H1 (cell line): ENCODE measurements at regions not wholly inside any gene's neighbourhood (a gene's known extent, or its start where the extent isn't known, plus 50 kb on each side); places are given as distances from the start of the nearest gene placed in this dataset.

Source experiments
- CTCF ChIA-PET: fragments of 300-600 bp; sonication (Branson Sonifier 250); formaldehyde crosslinking; loops from one replicate; lab custom pipeline; 2021; ENCODE audit not compliant: partially characterized antibody; lab: Charles Lee
- POLR2A ChIA-PET: fragments of 300-600 bp; sonication (Branson Sonifier 250); formaldehyde crosslinking; loops from one replicate; lab custom pipeline; 2021; ENCODE audit warnings: inconsistent platforms; ENCODE audit not compliant: partially characterized antibody; lab: Charles Lee
- DNase-seq, 2 experiments: peaks; one replicate each; pipeline versions ENCODE4 v3.0.0 to v3.0.0-alpha.2; 2010 to 2022; ENCODE audit warnings: low spot score in 2 of 2, low read depth in 1 of 2, mixed read lengths in 1 of 2
- FAIRE-seq: peaks from 2 replicates; lab custom pipeline; 2011; peaks lifted over from hg19 to GRCh38; lab: Jason Lieb, UNC
- H2AFZ ChIP-seq: 2 replicates; pipeline ENCODE4 v1.8.1; 2012; ENCODE audit warnings: low read length, inconsistent platforms
- H2AK5ac ChIP-seq: 2 replicates; pipeline ENCODE4 v1.6.1; 2013; ENCODE audit warnings: low read depth, low read length
- H2BK120ac ChIP-seq: replicated peaks from 2 replicates; pipeline ENCODE3; 2013; ENCODE audit warnings: low read depth, low read length, inconsistent platforms
- H2BK12ac ChIP-seq: 2 replicates; pipeline ENCODE4 v1.6.1; 2013; ENCODE audit warnings: low read depth, low read length
- H2BK15ac ChIP-seq: 2 replicates; pipeline ENCODE4 v1.6.1; 2013; ENCODE audit warnings: low read length
- H2BK20ac ChIP-seq: 2 replicates; pipeline ENCODE4 v1.6.1; 2013; ENCODE audit warnings: low read length
- H2BK5ac ChIP-seq: 2 replicates; pipeline ENCODE4 v1.6.1; 2013; ENCODE audit warnings: low read depth, low read length
- H3K14ac ChIP-seq: 2 replicates; pipeline ENCODE4 v1.6.1; 2013; ENCODE audit warnings: inconsistent platforms; ENCODE audit not compliant: insufficient read length
- H3K18ac ChIP-seq: 2 replicates; pipeline ENCODE4 v1.6.1; 2013; ENCODE audit warnings: low read length; ENCODE audit errors: extremely low read depth
- H3K23ac ChIP-seq: 2 replicates; pipeline ENCODE4 v1.6.1; 2013; ENCODE audit warnings: inconsistent platforms; ENCODE audit not compliant: insufficient read length
- H3K23me2 ChIP-seq: 2 replicates; pipeline ENCODE4 v1.6.1; 2013; ENCODE audit warnings: low read depth, low read length
- H3K27ac ChIP-seq: 2 replicates; pipeline ENCODE4 v1.6.1; 2011; ENCODE audit warnings: low read depth, low read length, inconsistent platforms
- H3K27me3 ChIP-seq, 4 experiments: replicated peaks in 1 of 4; 1 replicate in 1 of 4; 2 replicates in 3 of 4; pipeline versions ENCODE4 v1.6.1 to v1.8.1; 2011 to 2013; ENCODE audit warnings: low read length in 3 of 4, mild to moderate bottlenecking in 3 of 4, inconsistent platforms in 2 of 4, mixed read lengths in 2 of 4, moderate library complexity in 1 of 4; ENCODE audit not compliant: control insufficient read depth in 3 of 4, insufficient read depth in 3 of 4; ENCODE audit errors: extremely low read depth in 1 of 4
- H3K36me3 ChIP-seq, 4 experiments: 2 replicates each; pipeline versions ENCODE4 v1.6.1 to v1.8.1; 2011 to 2013; ENCODE audit warnings: mild to moderate bottlenecking in 4 of 4, low read length in 3 of 4, moderate library complexity in 2 of 4, control low read depth in 1 of 4, inconsistent platforms in 1 of 4; ENCODE audit not compliant: insufficient read depth in 4 of 4, control insufficient read depth in 2 of 4
- H3K4ac ChIP-seq: replicated peaks from 2 replicates; pipeline ENCODE3; 2013; ENCODE audit warnings: low read length, low read depth, mixed read lengths, inconsistent platforms; ENCODE audit not compliant: insufficient read length
- H3K4me1 ChIP-seq, 4 experiments: replicated peaks in 1 of 4; 1 replicate in 1 of 4; 2 replicates in 3 of 4; pipeline versions ENCODE4 v1.6.1 to v1.8.1; 2011 to 2013; ENCODE audit warnings: low read length in 3 of 4, inconsistent platforms in 2 of 4, mixed read lengths in 1 of 4; ENCODE audit not compliant: insufficient read depth in 4 of 4, control insufficient read depth in 3 of 4
- H3K4me2 ChIP-seq, 2 experiments: 2 replicates each; pipeline versions ENCODE4 v1.6.1 to v1.8.1; 2011 to 2013; ENCODE audit warnings: low read depth in 2 of 2, low read length in 2 of 2, control low read depth in 1 of 2, inconsistent platforms in 1 of 2, mild to moderate bottlenecking in 1 of 2; ENCODE audit not compliant: insufficient read depth in 1 of 2
- H3K4me3 ChIP-seq, 4 experiments: fragments of 200-600, 300-600 bp in 1 of 4; sonication (generic), shearing (Covaris generic), sonication (Bioruptor Twin) in 1 of 4; 2 replicates each; pipeline versions ENCODE4 v1.5.1 to v1.8.1; 2011 to 2016; ENCODE audit warnings: low read length in 4 of 4, low read depth in 3 of 4, control low read depth in 2 of 4, inconsistent platforms in 2 of 4, mild to moderate bottlenecking in 2 of 4, mixed read lengths in 1 of 4, moderate library complexity in 1 of 4; ENCODE audit not compliant: insufficient read depth in 2 of 4; ENCODE audit errors: extremely low read depth in 1 of 4
- H3K56ac ChIP-seq: replicated peaks from 2 replicates; pipeline ENCODE3; 2013; ENCODE audit warnings: low read depth, mild to moderate bottlenecking, mixed read lengths, low read length, inconsistent platforms; ENCODE audit not compliant: insufficient read length
- H3K79me1 ChIP-seq: 2 replicates; pipeline ENCODE4 v1.6.1; 2013; ENCODE audit warnings: low read depth, low read length, control low read depth
- H3K79me2 ChIP-seq, 2 experiments: 2 replicates each; pipeline versions ENCODE4 v1.6.1 to v1.8.1; 2012 to 2013; ENCODE audit warnings: low read length in 2 of 2, mild to moderate bottlenecking in 2 of 2, inconsistent platforms in 1 of 2; ENCODE audit not compliant: insufficient read depth in 2 of 2, control insufficient read depth in 1 of 2
- H3K9ac ChIP-seq, 4 experiments: replicated peaks in 1 of 4; 1 replicate in 1 of 4; 2 replicates in 3 of 4; pipeline versions ENCODE4 v1.6.1 to v1.8.1; 2011 to 2013; ENCODE audit warnings: low read depth in 3 of 4, low read length in 3 of 4, control low read depth in 2 of 4, mild to moderate bottlenecking in 2 of 4, moderate library complexity in 2 of 4, inconsistent platforms in 1 of 4; ENCODE audit errors: extremely low read depth in 1 of 4
- H3K9me3 ChIP-seq, 2 experiments: 2 replicates each; pipeline versions ENCODE4 v1.6.1 to v1.8.1; 2012 to 2013; ENCODE audit warnings: mild to moderate bottlenecking in 2 of 2, moderate library complexity in 2 of 2, control low read depth in 1 of 2, inconsistent platforms in 1 of 2, low read depth in 1 of 2, low read length in 1 of 2, mixed read lengths in 1 of 2; ENCODE audit not compliant: insufficient read depth in 2 of 2
- H4K20me1 ChIP-seq, 2 experiments: replicated peaks in 1 of 2; 2 replicates each; pipeline versions ENCODE3 to v1.8.1; 2011 to 2013; ENCODE audit warnings: inconsistent platforms in 2 of 2, low read length in 2 of 2, mild to moderate bottlenecking in 1 of 2; ENCODE audit not compliant: insufficient read depth in 2 of 2, control insufficient read depth in 1 of 2
- H4K5ac ChIP-seq: 2 replicates; pipeline ENCODE4 v1.6.1; 2013; ENCODE audit warnings: low read length, low read depth, mixed read lengths, inconsistent platforms; ENCODE audit not compliant: insufficient read length
- H4K8ac ChIP-seq: 2 replicates; pipeline ENCODE4 v1.8.0; 2013; ENCODE audit warnings: mild to moderate bottlenecking, moderate library complexity, low read length, inconsistent platforms; ENCODE audit not compliant: insufficient read depth; ENCODE audit errors: extremely low read depth
- H4K91ac ChIP-seq: replicated peaks from 2 replicates; pipeline ENCODE3; 2013; ENCODE audit warnings: low read length, mixed read lengths, inconsistent platforms; ENCODE audit not compliant: insufficient read length
- BACH1 ChIP-seq: IDR thresholded peaks from 2 replicates; pipeline ENCODE4 v1.6.1; 2012; ENCODE audit warnings: low read length, improper control_type of control experiment
- CBX8 ChIP-seq: fragments of 300-800, 300-1000 bp; sonication (generic); IDR thresholded peaks from 2 replicates; pipeline ENCODE4 v1.7.1; 2016; ENCODE audit warnings: low read depth, low read length, borderline replicate concordance
- CHD1 ChIP-seq: IDR thresholded peaks from 2 replicates; pipeline ENCODE4 v1.6.1; 2012; ENCODE audit warnings: low read depth, low read length, improper control_type of control experiment
- CTBP2 ChIP-seq: IDR thresholded peaks from 2 replicates; pipeline ENCODE4 v1.7.0; 2011; ENCODE audit warnings: borderline replicate concordance, mild to moderate bottlenecking, moderate library complexity, mixed read lengths, low read length; ENCODE audit not compliant: insufficient read depth, insufficient read length
- GTF2F1 ChIP-seq: IDR thresholded peaks from 2 replicates; pipeline ENCODE4 v1.6.1; 2012; ENCODE audit warnings: low read depth, low read length, improper control_type of control experiment, borderline replicate concordance
- KDM4A ChIP-seq: IDR thresholded peaks from one replicate; pipeline ENCODE4 v1.7.1; 2012; ENCODE audit warnings: low read depth, mild to moderate bottlenecking, moderate library complexity, low read length, inconsistent platforms; ENCODE audit not compliant: severe bottlenecking
- MAFK ChIP-seq: IDR thresholded peaks from 2 replicates; pipeline ENCODE4 v1.6.1; 2012; ENCODE audit warnings: low read depth, mild to moderate bottlenecking, improper control_type of control experiment, low read length
- NRF1 ChIP-seq: IDR thresholded peaks from 2 replicates; pipeline ENCODE4 v1.6.1; 2011; ENCODE audit warnings: mild to moderate bottlenecking, low read depth, low read length, improper control_type of control experiment
- POLR2A ChIP-seq, 2 experiments: IDR thresholded peaks; 1 replicate in 1 of 2; 2 replicates in 1 of 2; pipeline ENCODE4 v1.6.1; 2011; ENCODE audit warnings: low read depth in 2 of 2, low read length in 2 of 2, mild to moderate bottlenecking in 2 of 2; ENCODE audit errors: control extremely low read depth in 1 of 2
- POLR2AphosphoS5 ChIP-seq: IDR thresholded peaks from 2 replicates; pipeline ENCODE4 v1.6.1; 2011; ENCODE audit warnings: low read depth, low read length
- POU5F1 ChIP-seq: IDR thresholded peaks from 2 replicates; pipeline ENCODE4 v1.6.1; 2011; ENCODE audit warnings: low read depth, mild to moderate bottlenecking, low read length, moderate library complexity
- RFX5 ChIP-seq: IDR thresholded peaks from 2 replicates; pipeline ENCODE4 v1.6.1; 2011; ENCODE audit warnings: low read depth, low read length, improper control_type of control experiment, borderline replicate concordance
- SIRT6 ChIP-seq: IDR thresholded peaks from one replicate; pipeline ENCODE4 v1.7.1; 2012; ENCODE audit warnings: low read length, inconsistent platforms
- SP1 ChIP-seq: IDR thresholded peaks from 2 replicates; pipeline ENCODE4 v1.6.1; 2011; ENCODE audit warnings: low read depth, low read length
- TBP ChIP-seq: IDR thresholded peaks from 2 replicates; pipeline ENCODE4 v1.6.1; 2011; ENCODE audit warnings: low read depth, low read length, improper control_type of control experiment
- WGBS, 2 experiments: shearing (Covaris generic) in 1 of 2; methylation state at CpG; one replicate each; pipeline versions ENCODE4 v1.1.6 to v1.1.7; 2013 to 2015; ENCODE audit warnings: low lambda C conversion rate in 2 of 2, mixed read lengths in 2 of 2, inconsistent platforms in 1 of 2, low coverage in 1 of 2, missing lambda C conversion rate in 1 of 2; ENCODE audit not compliant: insufficient replicate concordance in 2 of 2, insufficient coverage in 1 of 2, insufficient read length in 1 of 2; ENCODE audit errors: extremely low coverage in 1 of 2, missing lambda C conversion rate in 1 of 2; 5-methylcytosine and 5-hydroxymethylcytosine counted together
- TF ChIP-seq, protein P1 (sequence below): IDR thresholded peaks from 2 replicates; pipeline ENCODE4 v1.6.1; 2011; ENCODE audit warnings: low read length, improper control_type of control experiment

- Histone ChIP-seq H3K4me1 (no peaks in the 10 kb centered on the region), H3K9me3 (0 out of 4 replicates have a peak, but pooled peaks cover 0 to 2% of the 10 kb centered on the region in 2 experiments), H4K20me1 (no peaks in the 10 kb centered on the region), H4K91ac (no peak overlapping the region), H3K56ac (no peak overlapping the region), H3K79me1 (no peaks in the 10 kb centered on the region), H2AK5ac (no peak overlapping the region), H2BK5ac (no peak overlapping the region), H3K9ac (no peak overlapping the region), H4K8ac (no peak overlapping the region), H2AFZ (no peak overlapping the region), H3K23ac (no peak overlapping the region), H3K18ac (no peak overlapping the region), H2BK20ac (no peak overlapping the region), H3K23me2 (no peaks in the 10 kb centered on the region), H3K27ac (no peak overlapping the region), H3K4me2 (no peak overlapping the region), H3K14ac (no peak overlapping the region), H2BK15ac (no peak overlapping the region), H2BK12ac (no peak overlapping the region), H3K79me2 (no peaks in the 10 kb centered on the region), H3K4ac (no peak overlapping the region), H2BK120ac (no peak overlapping the region), H4K5ac (no peak overlapping the region), H3K36me3 (no peaks in the 10 kb centered on the region), H3K27me3 (no peaks in the 10 kb centered on the region), H3K4me3 (no peak overlapping the region)
- DNase-seq (no peak), FAIRE-seq (no peak)
- POLR2A ChIA-PET: no interaction called here
- 89% methylated on average over 3 of the region's 3 CpGs; no CpG with 5 or more reads in 1 of the 2 experiments for WGBS, 2 experiments
- CTCF ChIA-PET: no interaction called here
- TF ChIP-seq CBX8 (no peak), SIRT6 (no peak), POLR2A (IDR thresholded peaks at IDR 0.05; ENCODE audit: control extremely low read depth in 1 of 2, low read depth in 2 of 2, low read length in 2 of 2) (no peak), BACH1 (no peak), CTBP2 (no peak), RFX5 (no peak), NRF1 (no peak), POU5F1 (no peak), KDM4A (no peak), TBP (no peak), CHD1 (no peak), POLR2AphosphoS5 (no peak), GTF2F1 (no peak), MAFK (no peak), SP1 (no peak)
- TF ChIP-seq, protein P1, sequence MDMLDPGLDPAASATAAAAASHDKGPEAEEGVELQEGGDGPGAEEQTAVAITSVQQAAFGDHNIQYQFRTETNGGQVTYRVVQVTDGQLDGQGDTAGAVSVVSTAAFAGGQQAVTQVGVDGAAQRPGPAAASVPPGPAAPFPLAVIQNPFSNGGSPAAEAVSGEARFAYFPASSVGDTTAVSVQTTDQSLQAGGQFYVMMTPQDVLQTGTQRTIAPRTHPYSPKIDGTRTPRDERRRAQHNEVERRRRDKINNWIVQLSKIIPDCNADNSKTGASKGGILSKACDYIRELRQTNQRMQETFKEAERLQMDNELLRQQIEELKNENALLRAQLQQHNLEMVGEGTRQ: no peak
These were observed 78.9 kb upstream of the TTC14 start for GRCh38 chr3:180523040-180523439.
